ENCODE measurements at regions not wholly inside any gene's neighbourhood (a gene's known extent, or its start where the extent isn't known, plus 50 kb on each side); places are given as distances from the start of the nearest gene placed in this dataset.

- DNase-seq (ENCODE audit: low read depth, low spot score) = no peak
Observed at GRCh38 chr10:4775808-4776207, 50.2 kb upstream of the AKR1E2 start.

- DNase-seq (ENCODE audit: low read depth, low spot score) = no peak
Observed at GRCh38 chr10:4772202-4772570, 53.8 kb upstream of the AKR1E2 start.

- no peak for DNase-seq (ENCODE audit: low read depth, low spot score)
Observed at GRCh38 chr10:4771554-4772201, 54.3 kb upstream of the AKR1E2 start.

DNA sequence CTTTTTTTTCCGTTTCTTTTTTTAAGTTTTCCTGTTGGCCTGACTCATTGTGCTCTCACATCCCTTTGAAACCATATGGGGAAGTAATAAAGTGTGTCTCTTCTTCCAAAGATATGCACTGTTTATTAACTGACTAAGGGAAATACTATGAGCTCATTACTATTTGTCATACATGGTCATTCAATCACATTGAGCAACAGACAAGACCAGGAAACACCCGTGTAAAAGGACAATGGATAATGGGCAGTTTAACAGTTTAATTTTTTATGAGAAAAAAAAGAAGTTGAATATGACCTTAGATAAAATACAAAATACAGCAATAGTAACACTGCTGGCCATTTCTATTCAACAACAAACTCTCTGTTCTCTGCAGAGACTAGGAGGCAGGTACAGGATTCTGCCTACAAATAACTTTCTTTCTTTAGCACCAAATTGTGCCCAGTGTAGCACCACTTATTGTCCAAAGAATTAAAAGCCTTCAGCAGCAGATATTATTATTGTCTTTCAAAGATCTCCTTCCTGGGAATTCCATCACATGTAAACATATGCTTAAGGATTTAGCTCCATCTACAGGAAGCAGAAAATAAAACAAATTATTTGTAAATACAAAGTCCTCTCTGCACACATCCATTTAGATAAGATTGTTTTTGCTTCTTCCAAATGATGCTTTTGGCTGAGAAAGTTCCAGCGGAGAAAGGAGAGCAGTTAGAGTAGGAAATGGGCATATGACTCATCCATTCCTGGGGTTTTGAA, 55.0 kb upstream of the AKR1E2 start:
- DNase-seq (ENCODE audit: low read depth, low spot score) = no peak

DNA sequence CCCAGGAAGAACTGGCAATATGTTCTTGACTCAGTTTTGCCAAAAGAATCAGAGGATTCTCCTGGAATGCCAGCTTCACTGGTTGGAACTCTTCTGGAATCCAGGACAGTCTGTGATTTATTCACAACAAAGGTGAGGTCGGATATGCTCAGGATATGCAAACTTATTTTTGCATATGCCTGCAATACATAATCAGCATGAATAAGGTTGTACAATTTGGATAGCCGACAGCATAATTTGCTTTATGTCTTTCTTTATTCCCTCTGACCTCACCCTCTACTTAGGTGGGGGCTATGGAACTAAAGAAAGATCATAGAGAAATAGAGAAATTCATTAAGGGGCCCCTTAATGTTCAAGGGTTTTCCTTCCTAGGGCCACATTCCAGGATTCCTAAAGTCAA, 57.6 kb upstream of the AKR1E2 start:
- DNase-seq (ENCODE audit: low read depth, low spot score) = no peak

- DNase-seq (ENCODE audit: low read depth, low spot score) = no peak
Observed at GRCh38 chr10:4767033-4767814, 58.8 kb upstream of the AKR1E2 start.

DNA sequence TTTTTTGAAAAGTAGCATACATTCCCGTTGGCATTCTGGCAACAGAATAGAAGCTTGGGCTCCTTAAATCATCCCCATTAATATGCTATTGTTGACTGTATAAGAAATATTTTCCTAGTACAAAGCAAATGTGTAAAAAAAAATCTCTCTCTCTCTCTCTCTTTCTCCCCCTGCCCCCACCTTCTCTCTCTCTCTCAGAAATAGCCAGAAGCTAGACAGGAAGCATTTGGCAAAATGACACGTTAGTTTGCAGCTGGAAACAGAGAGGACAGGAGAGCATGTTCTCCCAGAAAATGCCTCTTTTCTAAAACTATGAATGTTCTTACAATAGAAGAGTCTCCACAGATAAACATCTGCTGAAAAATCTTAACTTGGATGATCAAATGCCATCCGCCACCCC, 59.6 kb upstream of the AKR1E2 start:
- DNase-seq (ENCODE audit: low read depth, low spot score) = no peak

DNA sequence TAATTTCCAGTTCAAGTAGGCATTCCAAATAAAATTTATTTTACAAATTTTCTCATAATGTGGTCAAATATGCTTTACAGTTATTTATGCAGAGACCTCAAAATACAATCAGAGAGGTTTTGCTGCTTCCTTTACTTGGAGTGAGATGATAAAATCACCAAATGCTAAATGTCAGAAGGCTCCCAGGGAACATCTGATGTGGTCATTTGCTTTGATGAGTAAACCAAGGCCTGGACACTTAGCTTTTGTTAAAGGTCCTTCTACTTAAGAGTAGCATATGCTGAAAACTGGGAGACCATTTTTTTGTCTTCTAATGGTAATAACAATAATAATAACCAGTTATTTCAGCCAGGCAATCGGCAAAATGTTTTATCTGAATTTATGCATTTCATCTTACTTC, 60.6 kb upstream of the AKR1E2 start:
- DNase-seq (ENCODE audit: low read depth, low spot score) = no peak

- no peak for DNase-seq (ENCODE audit: low read depth, low spot score)
Observed at GRCh38 chr10:4763960-4764428, 62.0 kb upstream of the AKR1E2 start.

GRCh38 chr10:4763513-4763912, 62.5 kb upstream of the AKR1E2 start:
- no peak for DNase-seq (ENCODE audit: low read depth, low spot score)

- no peak for DNase-seq (ENCODE audit: low read depth, low spot score)
Observed at GRCh38 chr10:4758256-4758655, 67.8 kb upstream of the AKR1E2 start.

GRCh38 chr10:4755286-4755989, 70.6 kb upstream of the AKR1E2 start:
- DNase-seq (ENCODE audit: low read depth, low spot score) = no peak

- no peak for DNase-seq (ENCODE audit: low read depth, low spot score)
Observed at GRCh38 chr10:4754143-4754542, 71.9 kb upstream of the AKR1E2 start.

DNA sequence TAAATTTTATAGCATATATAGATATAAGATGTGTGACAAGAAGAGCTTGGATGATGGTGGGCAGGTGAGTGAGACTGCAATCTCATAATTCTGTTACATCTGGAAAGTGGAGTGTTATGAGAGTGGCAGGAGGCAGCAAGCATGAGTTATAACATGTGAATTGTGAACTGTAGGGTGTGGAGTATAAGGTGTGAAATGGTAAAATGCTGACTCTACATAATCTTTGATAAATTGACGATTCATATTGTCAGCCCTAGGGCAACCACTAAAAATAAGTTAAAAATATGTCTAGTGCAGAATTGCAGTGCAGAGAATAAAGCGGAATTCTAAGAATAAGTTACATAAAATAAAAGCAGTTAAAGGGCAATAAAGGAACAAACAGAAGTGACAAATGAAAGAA, 74.8 kb upstream of the AKR1E2 start:
- no peak for DNase-seq (ENCODE audit: low read depth, low spot score)

- no peak for DNase-seq (ENCODE audit: low read depth, low spot score)
Observed at GRCh38 chr10:4749271-4749574, 76.8 kb upstream of the AKR1E2 start.

- no peak for DNase-seq (ENCODE audit: low read depth, low spot score)
Observed at GRCh38 chr10:4748491-4749270, 77.3 kb upstream of the AKR1E2 start.

DNA sequence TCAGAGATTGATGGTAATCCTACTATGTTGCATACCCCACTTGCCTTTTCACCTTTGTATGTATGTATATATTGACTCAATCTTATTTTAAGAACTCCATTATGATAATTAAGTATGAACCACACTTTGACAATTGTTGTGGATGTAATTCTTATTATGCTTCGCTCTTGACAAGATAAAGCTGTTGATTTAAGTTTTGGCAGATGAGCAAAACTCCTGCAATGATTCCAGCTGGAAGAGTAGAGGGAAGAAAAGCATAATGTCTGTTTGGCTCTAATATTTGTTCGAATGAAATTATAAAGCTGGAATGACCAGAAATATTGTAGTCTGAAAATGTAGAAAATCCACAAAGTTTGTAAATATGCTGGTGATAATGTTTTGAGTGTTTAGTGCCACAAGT, 83.8 kb upstream of the AKR1E2 start:
- no peak for DNase-seq (ENCODE audit: low read depth, low spot score)

DNA sequence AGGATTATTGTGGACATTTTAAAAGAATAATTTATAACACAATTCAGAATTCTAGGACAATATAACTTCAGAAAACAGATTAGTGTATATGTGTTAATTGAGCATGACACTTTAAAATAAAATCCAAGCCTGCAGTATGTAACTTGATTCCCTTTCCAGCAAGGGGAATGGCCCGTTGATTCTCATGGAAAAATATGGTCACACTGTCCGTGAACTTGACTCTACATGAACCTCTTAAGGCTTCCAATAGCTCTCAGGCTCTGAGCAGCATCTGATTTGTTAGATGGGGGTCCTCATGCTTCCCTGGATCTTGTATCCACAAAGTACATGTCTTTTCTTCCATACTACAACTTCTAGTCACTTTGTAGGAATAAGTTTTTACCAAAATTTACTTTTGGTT, 85.5 kb upstream of the AKR1E2 start:
- DNase-seq (ENCODE audit: low read depth, low spot score) = no peak

GRCh38 chr10:4736608-4737007, 89.4 kb upstream of the AKR1E2 start:
- no peak for DNase-seq (ENCODE audit: low read depth, low spot score)

- no peak for DNase-seq (ENCODE audit: low read depth, low spot score)
Observed at GRCh38 chr10:4736183-4736582, 89.8 kb upstream of the AKR1E2 start.

DNA sequence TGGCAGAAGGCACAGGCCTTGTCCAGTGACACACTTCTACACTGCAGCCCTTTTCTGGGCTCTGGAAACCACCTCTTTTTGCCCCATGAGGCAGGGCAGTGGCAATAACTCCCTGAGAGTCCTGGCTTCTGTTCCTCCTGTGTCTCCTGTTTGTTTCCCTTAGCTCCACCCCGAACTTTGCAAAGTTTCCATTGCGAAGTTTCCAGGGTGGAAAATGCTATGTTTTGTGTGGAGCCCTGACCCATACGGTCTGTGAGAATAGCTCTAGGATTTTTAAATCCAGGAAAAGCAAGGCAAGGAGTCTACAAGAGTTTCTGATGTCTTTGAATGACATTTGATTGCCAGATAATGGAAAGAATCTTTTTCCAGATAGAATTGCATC, 92.2 kb upstream of the AKR1E2 start:
- no peak for DNase-seq (ENCODE audit: low read depth, low spot score)

Measured in activated naive CD8-positive, alpha-beta T cell treated with anti-CD3 and anti-CD28 coated beads, Interleukin-2, amount 50 U/mL, for 16 hours (primary cell).